Psoas muscle (tissue), 7 donors: ENCODE measurements at regions not wholly inside any gene's neighbourhood (a gene's known extent, or its start where the extent isn't known, plus 50 kb on each side); places are given as distances from the start of the nearest gene placed in this dataset.

Source experiments
- ATAC-seq, 4 donors: fragments of 200-7000 bp; cut with Tn5 transposase; one replicate each; pipeline ENCODE4 v1.9.1; 2020; ENCODE audit warnings: moderate library complexity in 3 of 4, mild to moderate bottlenecking in 2 of 4
- DNase-seq, 2 donors: peaks; one replicate each; pipeline ENCODE4 v3.0.0-alpha.2; 2020
- H3K27ac ChIP-seq: fragments of 200-600 bp; one replicate; pipeline ENCODE4 v1.8.0; 2022
- H3K27me3 ChIP-seq, 3 donors: fragments of 200-600 bp in 1 of 3; one replicate each; pipeline versions ENCODE4 v1.6.1 to v1.8.0; 2013 to 2022; ENCODE audit warnings: low read length in 2 of 3, mild to moderate bottlenecking in 2 of 3, moderate library complexity in 1 of 3; ENCODE audit not compliant: insufficient read depth in 3 of 3
- H3K36me3 ChIP-seq, 2 donors: fragments of 200-600 bp in 1 of 2; one replicate each; pipeline versions ENCODE4 v1.6.1 to v1.8.0; 2013 to 2022; ENCODE audit warnings: low read depth in 1 of 2, mild to moderate bottlenecking in 1 of 2, moderate library complexity in 1 of 2; ENCODE audit not compliant: insufficient read depth in 1 of 2
- H3K4me1 ChIP-seq: fragments of 200-600 bp; one replicate; pipeline ENCODE4 v1.8.0; 2022
- H3K4me3 ChIP-seq: fragments of 200-600 bp; one replicate; pipeline ENCODE4 v1.8.0; 2022; ENCODE audit warnings: mild to moderate bottlenecking
- H3K9me3 ChIP-seq: fragments of 200-600 bp; one replicate; pipeline ENCODE4 v1.8.0; 2022
- CTCF ChIP-seq: fragments of 200-600 bp; IDR thresholded peaks from one replicate; pipeline ENCODE4 v1.8.0; 2022; ENCODE audit warnings: antibody characterized with exemption
- WGBS, 3 donors: extraction: QIAGEN DNeasy Blood & Tissue Kit; methylation state at CpG; one replicate each; pipeline versions ENCODE4 v1.1.6 to v1.1.7; 2013; 5-methylcytosine and 5-hydroxymethylcytosine counted together
- intact Hi-C, 2 donors: fragments of 100-400 bp; cut with DNase I; formaldehyde crosslinking; loops; one replicate each; pipeline versions ENCODE4 v1.11.0 to v1.14.2; 2022
- donor health status: healthy with polysubstance abuse.
- donor health status: DM: no; HTN: no; CAD: no; lungs with moderate emphysema.
- donor health status: Bipolar disorder and iron deficiency.
- donor health status: healthy.
- donor health status: DM: yes; HTN: yes; CAD: no.
- donor health status: DM: no; HTN: no; CAD: no.
- donor health status: DM: yes; HTN: yes; CAD: no.

DNA sequence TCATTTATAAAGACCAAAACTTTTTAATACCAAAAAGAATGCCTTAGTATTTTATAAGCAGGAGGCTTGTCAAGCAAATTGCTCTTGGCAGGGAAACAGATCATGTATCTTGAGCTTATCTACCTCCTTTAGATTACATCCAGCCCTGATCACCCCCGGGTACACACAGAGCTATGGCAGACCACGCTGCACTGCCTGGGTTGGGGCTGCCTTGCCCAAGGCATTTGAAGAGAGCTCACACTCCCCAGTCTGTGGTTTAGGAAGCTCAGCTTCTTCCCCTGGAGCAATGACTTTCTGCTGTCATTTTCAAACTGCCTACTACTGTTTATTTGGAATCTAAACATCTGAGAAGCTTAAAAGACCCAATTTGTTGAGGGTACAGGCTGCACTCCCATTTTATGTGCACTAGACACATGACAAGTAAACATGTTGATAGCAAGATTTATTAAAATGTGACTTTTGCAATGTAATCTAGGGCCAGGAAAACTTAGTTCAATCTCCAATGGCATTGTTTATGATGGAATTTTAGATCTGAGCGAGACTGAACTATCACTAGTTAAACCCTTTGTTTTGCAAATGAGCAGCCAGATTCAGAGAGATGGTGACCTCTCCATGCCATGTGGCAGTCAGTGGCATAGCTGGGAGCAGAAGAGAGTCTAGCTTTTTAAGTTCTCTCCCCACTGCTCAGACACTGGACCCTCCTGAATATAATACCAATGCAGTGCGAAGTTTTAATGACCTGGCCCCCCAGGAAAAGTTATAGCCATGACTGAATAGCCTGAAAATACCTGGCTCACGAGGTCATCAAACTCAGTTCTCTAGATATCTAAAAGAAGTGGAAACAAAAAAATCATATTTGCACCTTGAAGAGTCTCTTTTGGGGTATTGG lies 214.9 kb downstream of the HLX start:
- no peak for DNase-seq
- whole genome bisulfite sequencing, 3 donors = 56 to 71% (median 67%) methylated on average over 5 of the region's 5 CpGs
- no peaks in the 10 kb centered on the region for H3K4me1 ChIP-seq
- H3K36me3 ChIP-seq = no peaks in the 10 kb centered on the region
- H3K9me3 ChIP-seq = no peaks in the 10 kb centered on the region
- intact Hi-C loops = no loop called here
- no peak overlapping the region for H3K4me3 ChIP-seq
- no peaks in the 10 kb centered on the region for H3K27me3 ChIP-seq
- no peak for TF ChIP-seq CTCF
- H3K27ac ChIP-seq = no peak overlapping the region
- no peak for ATAC-seq

DNA sequence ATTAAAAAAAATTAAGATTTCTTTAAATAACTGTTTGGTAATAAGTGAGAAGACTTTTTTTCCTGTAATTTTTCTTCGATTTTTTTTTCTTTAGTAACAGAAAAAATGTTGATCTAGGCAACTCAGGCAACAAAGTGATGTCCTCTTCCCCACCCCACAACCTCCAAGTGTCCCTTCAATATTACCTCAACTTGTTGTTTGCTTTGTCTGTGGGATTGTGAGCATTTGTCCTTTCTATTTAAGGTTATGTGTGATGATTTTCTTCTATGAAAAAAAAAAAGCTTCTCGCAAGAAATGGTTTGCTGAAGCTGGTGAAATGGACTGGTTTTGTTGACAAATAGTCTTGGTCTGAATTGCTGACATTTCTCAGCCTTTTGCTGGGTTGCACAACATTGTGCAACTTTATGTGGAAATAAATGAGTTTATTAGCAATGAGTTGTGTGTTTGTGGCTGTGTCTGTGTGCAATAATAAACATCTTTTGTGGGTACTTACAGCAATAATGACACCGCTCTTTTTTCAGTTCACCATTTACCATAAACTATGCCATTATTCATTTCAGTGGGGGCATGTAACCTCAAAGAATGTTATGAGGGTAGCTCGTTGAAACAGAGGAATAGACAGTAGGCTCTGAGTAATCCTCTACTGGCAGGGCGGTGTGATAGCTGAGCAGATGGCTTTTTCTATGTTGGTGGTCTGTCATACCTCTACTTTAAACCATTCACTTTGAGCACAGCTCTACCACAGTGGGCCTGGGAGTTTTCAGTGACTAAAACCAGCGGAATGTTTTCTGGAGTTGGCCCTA lies 218.4 kb downstream of the HLX start:
- Histone ChIP-seq H3K27ac (no peak overlapping the region), H3K4me1 (no peaks in the 10 kb centered on the region), H3K4me3 (no peak overlapping the region), H3K9me3 (no peaks in the 10 kb centered on the region), H3K36me3 (no peaks in the 10 kb centered on the region), H3K27me3 (no peaks in the 10 kb centered on the region)
- peak in 3 of 4 donors; percentile 25 to 37 (median 33) for ATAC-seq
- intact Hi-C loops = no loop called here
- DNase-seq = no peak
- no peak for TF ChIP-seq CTCF
- 75 to 81% (median 81%) methylated on average over 6 of the region's 6 CpGs for WGBS, 3 donors

DNA sequence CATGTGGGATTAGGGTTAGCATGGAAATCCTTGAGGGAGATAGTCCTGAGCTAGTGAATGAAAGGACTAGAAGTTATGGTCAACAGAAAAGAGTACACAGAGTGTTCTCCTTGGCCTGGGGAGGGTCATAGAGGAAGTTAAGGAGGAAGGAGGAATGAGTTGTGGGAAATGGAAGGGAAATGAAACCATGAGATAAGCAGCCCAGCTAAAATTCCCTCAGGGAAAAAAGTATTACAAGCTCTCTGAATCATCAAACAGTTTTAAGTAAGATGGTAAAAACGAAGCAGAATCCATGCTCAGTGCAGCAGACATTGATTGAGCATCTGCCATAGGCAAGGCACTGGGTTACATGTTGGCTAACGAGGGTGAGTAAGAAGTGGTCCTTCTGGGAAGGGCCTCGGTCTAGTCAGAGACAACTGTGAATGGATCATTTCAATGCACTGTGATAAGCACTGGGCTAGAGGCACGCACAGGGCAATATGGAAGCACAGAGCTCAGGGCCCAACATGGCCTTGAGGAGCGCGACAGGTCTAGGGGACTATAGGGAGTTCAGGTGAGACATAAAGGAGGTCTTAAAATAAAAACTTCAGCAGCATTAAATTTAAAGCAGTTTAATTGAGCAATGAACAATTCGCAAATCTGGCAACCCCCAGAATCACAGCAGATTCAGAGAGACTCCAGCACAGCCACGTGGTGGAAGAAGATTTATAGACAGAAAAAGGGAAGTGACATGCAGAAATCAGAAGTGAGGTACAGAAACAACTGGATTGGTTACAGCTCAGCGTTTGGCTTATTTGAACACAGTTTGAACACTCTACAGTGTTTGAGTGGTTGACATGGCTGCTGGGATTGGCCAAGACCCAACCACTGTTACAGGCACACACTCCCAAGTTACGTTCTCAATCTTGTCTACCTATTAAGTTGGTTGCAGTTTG lies 219.5 kb downstream of the HLX start:
- TF ChIP-seq CTCF = no peak
- 79 to 86% (median 85%) methylated on average over 10 of the region's 10 CpGs for WGBS, 3 donors
- no peaks in the 10 kb centered on the region for H3K4me1 ChIP-seq
- no peak overlapping the region for H3K4me3 ChIP-seq
- intact Hi-C loops = no loop called here
- H3K27ac ChIP-seq = no peak overlapping the region
- DNase-seq (no peak), ATAC-seq (peak in 1 of 4 donors; percentile 30)
- H3K36me3 ChIP-seq = no peaks in the 10 kb centered on the region
- H3K27me3 ChIP-seq = no peaks in the 10 kb centered on the region
- H3K9me3 ChIP-seq = no peaks in the 10 kb centered on the region

- H3K4me3 ChIP-seq = no peak overlapping the region
- 89 to 91% (median 89%) methylated on average over 12 of the region's 12 CpGs for WGBS, 3 donors
- H3K9me3 ChIP-seq = no peaks in the 10 kb centered on the region
- intact Hi-C loops = no loop called here
- no peak for TF ChIP-seq CTCF
- no peaks in the 10 kb centered on the region for H3K4me1 ChIP-seq
- ATAC-seq = no peak
- H3K36me3 ChIP-seq = no peaks in the 10 kb centered on the region
- DNase-seq = no peak
- no peak overlapping the region for H3K27ac ChIP-seq
- no peaks in the 10 kb centered on the region for H3K27me3 ChIP-seq
These were observed 220.7 kb downstream of the HLX start for GRCh38 chr1:221099747-221100595.
